GM18505 (cell line): ENCODE measurements at regions not wholly inside any gene's neighbourhood (a gene's known extent, or its start where the extent isn't known, plus 50 kb on each side); places are given as distances from the start of the nearest gene placed in this dataset.
"Not testable (repeated sequence)": the region's sequence is repeated elsewhere in the genome, so short reads cannot be mapped to it uniquely, and the experiment has no call there.

Experiments
- ATAC-seq: cut with Tn5 transposase; IDR thresholded peaks from one replicate; pipeline ENCODE4 v1.9.1; 2021; ENCODE audit not compliant: unreplicated experiment
- POLR2A ChIP-seq: IDR thresholded peaks from 4 replicates; pipeline ENCODE4 v1.6.1; 2011; ENCODE audit warnings: borderline replicate concordance; ENCODE audit not compliant: insufficient read depth, insufficient read length; ENCODE audit errors: extremely low read depth

GRCh38 chr2:219739866-219740440 lies 112.5 kb downstream of the SLC4A3 start:
- no peak for ATAC-seq
- no peak for TF ChIP-seq POLR2A

- TF ChIP-seq POLR2A = no peak
Observed at GRCh38 chr2:219743548-219743947, 116.1 kb downstream of the SLC4A3 start.

GRCh38 chr2:219744066-219744465 lies 116.6 kb downstream of the SLC4A3 start:
- no peak for TF ChIP-seq POLR2A

More at GRCh38 chr2:219743548-219743947, 116.1 kb downstream of the SLC4A3 start:
- ATAC-seq = no peak

GRCh38 chr2:219744600-219744999 lies 117.2 kb downstream of the SLC4A3 start:
- no peak for TF ChIP-seq POLR2A
- ATAC-seq = no peak

More at GRCh38 chr2:219744066-219744465, 116.6 kb downstream of the SLC4A3 start:
- ATAC-seq = no peak

- TF ChIP-seq POLR2A = no peak
Observed at GRCh38 chr2:219747637-219748036, 120.2 kb downstream of the SLC4A3 start.

GRCh38 chr2:219748671-219749570 lies 121.5 kb downstream of the SLC4A3 start:
- no peak for ATAC-seq
- TF ChIP-seq POLR2A = no peak

More at GRCh38 chr2:219747637-219748036, 120.2 kb downstream of the SLC4A3 start:
- no peak for ATAC-seq

- ATAC-seq = not testable (repeated sequence)
Observed at GRCh38 chr2:219751121-219751520, 123.7 kb downstream of the SLC4A3 start.

- no peak for ATAC-seq
- TF ChIP-seq POLR2A = no peak
Observed at GRCh38 chr2:219752726-219753125, 125.3 kb downstream of the SLC4A3 start.

GRCh38 chr2:219758907-219759680 lies 131.7 kb downstream of the SLC4A3 start:
- no peak for ATAC-seq
- TF ChIP-seq POLR2A = no peak

- ATAC-seq = no peak
- TF ChIP-seq POLR2A = no peak
Observed at GRCh38 chr2:219759801-219760200, 132.4 kb downstream of the SLC4A3 start.

- no peak for ATAC-seq
- no peak for TF ChIP-seq POLR2A
Observed at GRCh38 chr2:219765231-219765911, 137.9 kb downstream of the SLC4A3 start.

GRCh38 chr2:219766658-219767057 lies 139.2 kb downstream of the SLC4A3 start:
- ATAC-seq = no peak
- TF ChIP-seq POLR2A = no peak

- no peak for TF ChIP-seq POLR2A
- no peak for ATAC-seq
Observed at GRCh38 chr2:219769090-219769910, 141.9 kb downstream of the SLC4A3 start.

- no peak for TF ChIP-seq POLR2A
- no peak for ATAC-seq
Observed at GRCh38 chr2:219772103-219772635, 144.7 kb downstream of the SLC4A3 start.
